ENCODE measurements at regions not wholly inside any gene's neighbourhood (a gene's known extent, or its start where the extent isn't known, plus 50 kb on each side); places are given as distances from the start of the nearest gene placed in this dataset.

GRCh38 chr12:91563011-91563765, 380.6 kb upstream of the DCN start:
- TF ChIP-seq EZH2phosphoT487 (IDR thresholded peaks at IDR 0.05; ENCODE audit: low read depth) (no peak), CTCF (IDR thresholded peaks at IDR 0.05; ENCODE audit: low read depth, low read length) (no peak)

All from OCI-LY3 (cell line).